Testis (tissue), 2 donors: ENCODE measurements at regions not wholly inside any gene's neighbourhood (a gene's known extent, or its start where the extent isn't known, plus 50 kb on each side); places are given as distances from the start of the nearest gene placed in this dataset.
"Not testable (repeated sequence)": the region's sequence is repeated elsewhere in the genome, so short reads cannot be mapped to it uniquely, and the experiment has no call there.

ENCODE experiments used
- DNase-seq: peaks from one replicate; pipeline ENCODE4 v3.0.0-alpha.2; 2019
- H3K27ac ChIP-seq, 2 donors: fragments of 200-600 bp; sonication (generic); one replicate each; pipeline ENCODE4 v1.5.1; 2019
- H3K27me3 ChIP-seq: fragments of 200-600 bp; sonication (generic); one replicate; pipeline ENCODE4 v1.5.1; 2019
- H3K36me3 ChIP-seq: fragments of 200-600 bp; sonication (generic); one replicate; pipeline ENCODE4 v1.5.1; 2017; ENCODE audit warnings: low read depth; ENCODE audit errors: missing control alignments
- H3K4me1 ChIP-seq: fragments of 200-600 bp; sonication (generic); one replicate; pipeline ENCODE4 v1.5.1; 2019
- H3K4me3 ChIP-seq, 2 donors: fragments of 200-600 bp; sonication (generic); one replicate each; pipeline ENCODE4 v1.5.1; 2017 to 2019
- H3K9me3 ChIP-seq: fragments of 200-600 bp; sonication (generic); one replicate; pipeline ENCODE4 v1.5.1; 2017
- CTCF ChIP-seq, 3 experiments: fragments of 450-650 bp in 2 of 3; fragments of 200-600 bp in 1 of 3; sonication (generic) in 1 of 3; IDR thresholded peaks; one replicate each; pipeline ENCODE4 v1.5.1; 2016 to 2019; ENCODE audit warnings: antibody characterized with exemption in 3 of 3, mild to moderate bottlenecking in 2 of 3, moderate library complexity in 1 of 3
- POLR2A ChIP-seq: fragments of 450-650 bp; IDR thresholded peaks from one replicate; pipeline ENCODE4 v1.6.1; 2017; ENCODE audit warnings: antibody characterized with exemption, mild to moderate bottlenecking, moderate library complexity
- WGBS, 2 donors: methylation state at CpG; one replicate each; pipeline ENCODE4 v1.1.5; 2018; 5-methylcytosine and 5-hydroxymethylcytosine counted together
- intact Hi-C: fragments of 100-400 bp; cut with DNase I; formaldehyde crosslinking; loops from one replicate; pipeline ENCODE4 v1.15.1; 2023; ENCODE audit warnings: low total_unique reads

- WGBS, 2 donors, result 91 to 93% methylated on average over 12 to 14 of the region's 14 CpGs
- no peak overlapping the region for H3K27ac ChIP-seq
- DNase-seq, result no peak
- TF ChIP-seq CTCF (IDR thresholded peaks at IDR 0.05), result no peak
- TF ChIP-seq POLR2A, result no peak
- H3K4me3 ChIP-seq, result no peak overlapping the region
- no peaks in the 10 kb centered on the region for H3K4me1 ChIP-seq
- no peaks in the 10 kb centered on the region for H3K36me3 ChIP-seq
- intact Hi-C loops, result no loop called here
- H3K27me3 ChIP-seq, result no peaks in the 10 kb centered on the region
- H3K9me3 ChIP-seq, result no peaks in the 10 kb centered on the region
Measured at GRCh38 chr5:1639757-1640156, 116.0 kb upstream of the LPCAT1 start.

GRCh38 chr5:1638658-1639400 is 115.1 kb upstream of the LPCAT1 start:
- H3K4me1 ChIP-seq, result no peaks in the 10 kb centered on the region
- no peak overlapping the region for H3K27ac ChIP-seq
- no peak for TF ChIP-seq POLR2A
- no peak for TF ChIP-seq CTCF (IDR thresholded peaks at IDR 0.05)
- no peak overlapping the region for H3K4me3 ChIP-seq
- no peaks in the 10 kb centered on the region for H3K9me3 ChIP-seq
- DNase-seq, result no peak
- 82% methylated on average over 23 of the region's 23 CpGs for WGBS, 2 donors
- no peaks in the 10 kb centered on the region for H3K36me3 ChIP-seq
- intact Hi-C loops, result no loop called here
- no peaks in the 10 kb centered on the region for H3K27me3 ChIP-seq

GRCh38 chr5:1637639-1638481 is 114.1 kb upstream of the LPCAT1 start:
- no peaks in the 10 kb centered on the region for H3K36me3 ChIP-seq
- H3K27ac ChIP-seq, result no peak overlapping the region
- H3K9me3 ChIP-seq, result no peaks in the 10 kb centered on the region
- intact Hi-C loops, result no loop called here
- no peak overlapping the region for H3K4me3 ChIP-seq
- H3K4me1 ChIP-seq, result no peaks in the 10 kb centered on the region
- WGBS, 2 donors, result 85% methylated on average over 19 to 21 of the region's 24 CpGs
- DNase-seq, result no peak
- H3K27me3 ChIP-seq, result no peaks in the 10 kb centered on the region
- TF ChIP-seq POLR2A (no peak), CTCF (IDR thresholded peaks at IDR 0.05) (no peak)

GRCh38 chr5:1636981-1637638 is 113.3 kb upstream of the LPCAT1 start:
- no peaks in the 10 kb centered on the region for H3K36me3 ChIP-seq
- no peak overlapping the region for H3K27ac ChIP-seq
- WGBS, 2 donors, result 89 to 98% methylated on average over 7 to 24 of the region's 24 CpGs
- no peak overlapping the region for H3K4me3 ChIP-seq
- no peak for DNase-seq
- H3K4me1 ChIP-seq, result no peaks in the 10 kb centered on the region
- no peak for TF ChIP-seq CTCF (IDR thresholded peaks at IDR 0.05)
- TF ChIP-seq POLR2A, result no peak
- no peaks in the 10 kb centered on the region for H3K27me3 ChIP-seq
- H3K9me3 ChIP-seq, result no peaks in the 10 kb centered on the region
- intact Hi-C loops, result no loop called here

GRCh38 chr5:1636208-1636770 is 112.5 kb upstream of the LPCAT1 start:
- WGBS, 2 donors, result 88 to 90% methylated on average over 13 to 21 of the region's 21 CpGs
- intact Hi-C loops, H3K27ac ChIP-seq: not testable (repeated sequence)

GRCh38 chr5:1635477-1635876 is 111.7 kb upstream of the LPCAT1 start:
- intact Hi-C loops, H3K27ac ChIP-seq, DNase-seq, H3K4me1 ChIP-seq, H3K9me3 ChIP-seq, H3K36me3 ChIP-seq, H3K27me3 ChIP-seq, H3K4me3 ChIP-seq: not testable (repeated sequence)
- WGBS, 2 donors, result 53 to 60% methylated on average over 2 of the region's 2 CpGs

More at GRCh38 chr5:1636208-1636770, 112.5 kb upstream of the LPCAT1 start:
- H3K4me3 ChIP-seq, DNase-seq, H3K27me3 ChIP-seq, H3K4me1 ChIP-seq, H3K36me3 ChIP-seq, H3K9me3 ChIP-seq: not testable (repeated sequence)
